Left ventricle myocardium superior (tissue), 1 donor: ENCODE measurements at regions not wholly inside any gene's neighbourhood (a gene's known extent, or its start where the extent isn't known, plus 50 kb on each side); places are given as distances from the start of the nearest gene placed in this dataset.
"Not testable (repeated sequence)": the region's sequence is repeated elsewhere in the genome, so short reads cannot be mapped to it uniquely, and the experiment has no call there.

Experiments
- ATAC-seq: fragments of 200-7000 bp; cut with Tn5 transposase; one replicate; pipeline ENCODE4 v1.9.1; 2020; ENCODE audit warnings: mild to moderate bottlenecking, moderate library complexity
- DNase-seq: peaks from one replicate; pipeline ENCODE4 v3.0.0-alpha.2; 2020
- intact Hi-C: fragments of 100-400 bp; cut with micrococcal nuclease; formaldehyde crosslinking; loops from one replicate; pipeline ENCODE4 v1.11.0; 2022
- donor health status: DM: no; HTN: yes; CAD: no; lungs with severe emphysema.

DNA sequence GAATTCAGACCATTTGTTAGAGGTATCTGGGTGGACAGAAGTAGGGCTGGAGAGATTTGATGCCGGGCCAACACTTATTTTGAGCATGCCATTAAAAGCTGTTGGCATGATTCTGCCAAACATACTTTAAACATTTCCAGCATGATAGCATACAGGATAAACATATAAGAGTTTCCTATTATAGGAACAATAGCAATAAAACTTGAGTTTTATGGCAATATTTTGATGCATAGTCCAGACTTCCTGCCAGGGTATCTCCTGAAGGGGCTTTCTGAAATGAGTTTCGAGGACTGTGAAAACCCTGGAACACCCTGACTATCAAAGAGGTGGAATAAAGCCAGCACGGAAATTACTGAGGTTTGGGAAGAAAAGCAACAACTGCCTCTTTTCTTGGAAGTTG is 1398.0 kb upstream of the NXPH2 start:
- intact Hi-C loops: no loop called here
- peak; percentile 65 for ATAC-seq
- no peak for DNase-seq

DNA sequence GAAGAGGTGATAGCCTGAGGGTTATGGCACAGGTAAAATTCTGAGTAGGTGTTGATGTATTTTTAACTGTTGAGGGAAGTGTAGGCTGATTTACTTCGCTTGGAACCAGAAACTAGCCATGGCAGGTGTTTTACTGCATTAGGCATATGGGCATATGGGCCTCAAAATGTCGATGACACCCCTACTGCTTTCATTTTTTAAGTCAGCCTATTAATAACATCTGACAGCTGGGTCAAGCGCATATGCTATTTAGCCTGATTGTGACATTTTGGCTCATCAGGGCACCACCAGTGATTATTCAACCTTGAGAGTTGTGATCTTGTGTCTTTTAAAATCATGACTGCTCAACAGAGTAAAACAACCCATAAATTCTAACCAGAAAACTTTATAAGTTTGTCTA is 1396.9 kb upstream of the NXPH2 start:
- intact Hi-C loops: no loop called here
- no peak for DNase-seq
- no peak for ATAC-seq

DNA sequence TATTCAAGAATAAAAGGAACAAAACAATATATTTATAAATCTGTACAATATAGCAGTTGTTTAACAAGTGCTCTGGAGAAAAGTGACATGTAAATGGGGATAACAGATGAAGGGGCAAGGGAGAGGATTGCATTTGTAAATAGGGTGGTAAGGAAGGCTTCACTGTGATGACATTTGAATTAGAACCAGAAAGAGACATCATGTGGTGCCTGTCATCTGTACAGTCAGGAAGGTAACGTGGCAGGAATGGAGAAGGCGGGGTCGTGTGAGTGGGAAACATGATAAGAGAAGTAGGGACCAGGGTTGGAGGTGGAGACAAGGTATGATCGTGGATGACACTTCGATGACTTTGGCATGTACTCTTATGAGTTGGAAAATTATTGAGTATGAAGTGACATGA is 1393.6 kb upstream of the NXPH2 start:
- ATAC-seq: no peak
- no peak for DNase-seq
- intact Hi-C loops: no loop called here

DNA sequence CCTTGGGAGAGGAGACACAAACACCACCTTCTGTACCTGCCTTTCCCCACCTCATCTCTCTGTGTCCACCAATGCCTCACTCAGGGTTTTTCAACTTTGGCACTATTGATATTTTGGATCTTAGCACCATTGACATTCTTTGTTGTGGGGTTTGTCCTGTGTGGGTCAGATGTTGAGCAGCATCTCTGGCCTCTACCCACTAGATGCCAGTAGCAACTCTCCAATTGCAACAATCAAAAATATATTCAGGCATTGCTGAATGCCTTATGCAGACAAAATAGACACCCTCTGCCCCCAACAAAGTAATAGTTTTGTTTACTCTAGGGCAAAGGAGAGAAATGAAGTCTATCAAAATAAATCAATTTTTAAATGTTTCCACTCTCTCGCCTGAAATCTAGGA is 1384.3 kb upstream of the NXPH2 start:
- intact Hi-C loops: no loop called here
- no peak for DNase-seq
- ATAC-seq: peak; percentile 21

DNA sequence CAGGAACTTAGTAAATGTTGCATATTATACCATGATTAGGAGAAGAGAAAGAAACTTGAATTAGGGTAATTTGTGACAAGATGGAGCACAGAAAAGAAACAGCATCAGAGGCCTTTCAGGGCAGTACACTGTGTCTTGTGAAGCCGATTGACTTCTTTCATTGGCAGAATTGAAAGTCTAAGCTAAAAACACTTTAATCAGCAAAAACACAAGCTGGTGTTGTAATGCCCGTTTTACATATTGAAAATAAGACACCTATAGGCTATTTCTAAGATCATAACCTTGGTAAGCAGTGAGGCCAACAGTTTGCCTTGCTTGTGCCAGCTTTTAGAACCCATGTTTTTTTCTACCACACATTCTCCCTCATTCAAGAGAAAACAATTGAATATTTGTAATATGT is 1378.1 kb upstream of the NXPH2 start:
- DNase-seq (no peak), ATAC-seq (no peak)
- intact Hi-C loops: no loop called here

DNA sequence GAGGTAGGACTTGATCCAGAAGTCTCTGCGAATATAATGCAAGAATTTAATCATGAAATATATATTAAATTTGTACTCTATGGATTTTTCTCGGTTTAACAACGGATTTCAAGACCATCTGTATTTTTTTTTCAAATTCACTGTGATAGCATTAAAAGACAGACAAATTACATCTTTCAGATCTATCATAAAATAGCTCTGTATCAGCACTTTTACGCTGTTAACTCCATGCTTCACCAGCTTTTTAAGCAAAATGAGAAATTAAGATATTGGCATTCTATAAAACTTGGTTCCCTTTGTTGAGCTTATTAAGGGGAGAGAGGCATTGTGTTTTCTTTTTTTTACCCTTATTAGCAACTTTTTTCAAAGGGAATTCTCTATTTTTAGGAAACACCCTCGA is 1377.6 kb upstream of the NXPH2 start:
- ATAC-seq: no peak
- intact Hi-C loops: no loop called here
- DNase-seq: no peak

DNA sequence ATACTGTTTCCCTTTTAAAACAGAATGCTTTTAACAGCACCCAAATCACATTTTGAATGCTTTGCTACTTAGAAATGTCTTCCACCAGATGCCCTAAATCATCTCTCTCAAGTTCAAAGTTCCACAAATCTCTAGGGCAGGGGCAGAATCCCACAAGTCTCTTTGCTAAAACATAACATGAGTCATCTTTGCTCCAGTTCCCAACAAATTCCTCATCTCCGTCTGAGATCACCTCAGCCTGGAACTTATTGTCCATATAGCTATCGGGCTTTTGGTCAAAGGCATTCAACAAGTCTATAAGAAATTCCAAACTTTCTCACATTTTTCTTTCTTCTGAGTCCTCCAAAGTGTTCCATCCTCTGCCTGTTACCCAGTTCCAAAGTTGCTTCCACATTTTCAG is 1374.5 kb upstream of the NXPH2 start:
- no peak for ATAC-seq
- DNase-seq: no peak
- intact Hi-C loops: no loop called here

DNA sequence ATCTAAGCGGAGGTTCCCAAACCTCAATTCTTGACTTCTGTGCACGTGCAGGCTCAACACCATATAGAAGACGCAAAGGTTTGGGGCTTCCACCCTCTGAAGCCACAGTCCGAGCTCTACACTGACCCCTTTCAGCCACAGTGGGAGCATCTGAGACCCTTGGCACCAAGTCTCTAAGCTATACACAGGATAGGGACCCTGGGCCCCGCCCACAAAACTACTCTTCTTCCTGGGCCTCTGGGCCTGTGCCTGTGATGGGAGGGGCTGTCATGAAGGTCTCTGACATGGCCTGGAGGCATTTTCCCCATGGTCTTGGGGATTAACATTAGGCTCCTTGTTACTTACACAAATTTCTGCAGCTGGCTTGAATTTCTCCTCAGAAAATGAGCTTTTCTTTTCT is 1374.1 kb upstream of the NXPH2 start:
- ATAC-seq: no peak
- no peak for DNase-seq
- intact Hi-C loops: no loop called here

DNA sequence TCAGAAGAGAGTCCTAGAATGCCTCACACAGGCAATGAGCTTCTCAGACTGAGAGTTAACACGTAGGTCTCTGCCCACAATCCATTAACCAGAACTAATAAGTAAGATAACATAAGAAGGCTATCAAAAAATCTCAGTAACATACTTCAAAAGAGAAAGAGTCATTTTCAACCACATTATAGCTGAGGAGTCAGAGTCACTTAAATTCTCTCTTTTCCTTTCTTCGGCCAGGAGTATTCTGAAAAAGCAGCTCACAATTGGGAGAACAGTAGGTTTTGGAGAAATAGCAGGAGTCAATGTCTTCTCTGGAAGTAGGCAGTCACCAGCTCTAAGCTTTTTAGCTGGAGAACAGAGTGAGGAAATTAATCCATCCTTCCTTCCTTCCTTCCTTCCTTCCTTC is 1364.4 kb upstream of the NXPH2 start:
- DNase-seq (no peak), ATAC-seq (no peak)
- intact Hi-C loops: no loop called here

DNA sequence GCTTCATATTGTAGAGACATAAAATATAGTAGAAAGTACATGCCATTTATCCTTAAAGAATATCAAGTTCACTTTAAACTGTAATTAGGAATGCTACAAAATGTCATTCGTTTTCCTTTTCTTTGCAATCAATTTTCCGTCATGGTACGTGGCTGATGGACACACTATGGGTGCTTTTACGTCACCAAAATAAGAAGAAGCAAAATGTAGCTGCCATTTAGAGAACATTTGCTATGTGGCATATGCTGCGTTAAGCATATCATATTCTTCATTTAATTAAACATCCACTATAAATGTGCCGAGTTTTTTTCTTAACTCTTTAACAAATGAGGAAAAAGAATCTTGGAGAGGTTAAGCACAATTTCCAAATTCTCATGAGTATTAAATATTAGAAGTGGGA is 1358.5 kb upstream of the NXPH2 start:
- intact Hi-C loops: no loop called here
- no peak for ATAC-seq
- DNase-seq: no peak

DNA sequence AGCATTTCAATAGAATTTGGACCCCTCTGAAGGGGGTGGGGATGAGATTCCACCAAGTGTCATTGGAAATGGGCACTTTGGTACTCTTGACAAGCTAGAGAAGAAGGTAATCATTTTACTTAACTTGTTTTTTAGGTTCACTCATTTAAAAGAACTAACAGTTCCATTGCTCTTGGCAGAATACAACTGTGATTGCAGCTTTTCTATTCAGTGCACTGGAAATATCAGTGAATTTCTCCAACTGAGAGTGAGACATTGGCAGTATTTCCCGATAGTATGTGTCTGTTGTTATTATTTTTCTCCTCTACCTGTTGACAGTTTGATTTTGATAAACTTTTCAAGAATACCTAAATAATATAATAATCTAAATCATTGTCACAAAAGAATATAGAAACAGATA is 1356.7 kb upstream of the NXPH2 start:
- ATAC-seq: no peak
- DNase-seq: no peak
- intact Hi-C loops: no loop called here

DNA sequence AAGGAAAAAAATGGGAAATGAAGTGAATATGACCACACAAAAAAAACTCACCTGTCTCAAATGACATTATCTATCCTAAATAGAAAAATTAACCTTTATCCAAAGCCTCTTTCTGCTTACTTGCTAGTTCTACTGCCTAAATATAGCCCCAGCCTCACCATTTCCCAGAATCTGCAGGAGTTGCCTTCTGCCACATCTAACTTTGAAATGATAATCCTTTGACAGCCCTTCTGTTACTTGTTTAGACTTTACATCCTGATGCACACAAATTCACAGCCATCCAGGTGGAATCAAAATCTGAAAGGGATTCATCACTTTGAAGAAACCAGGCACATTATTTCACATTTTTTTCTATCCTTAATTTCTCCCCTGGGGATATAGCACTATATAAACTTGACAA is 1356.2 kb upstream of the NXPH2 start:
- no peak for ATAC-seq
- DNase-seq: no peak
- intact Hi-C loops: no loop called here

DNA sequence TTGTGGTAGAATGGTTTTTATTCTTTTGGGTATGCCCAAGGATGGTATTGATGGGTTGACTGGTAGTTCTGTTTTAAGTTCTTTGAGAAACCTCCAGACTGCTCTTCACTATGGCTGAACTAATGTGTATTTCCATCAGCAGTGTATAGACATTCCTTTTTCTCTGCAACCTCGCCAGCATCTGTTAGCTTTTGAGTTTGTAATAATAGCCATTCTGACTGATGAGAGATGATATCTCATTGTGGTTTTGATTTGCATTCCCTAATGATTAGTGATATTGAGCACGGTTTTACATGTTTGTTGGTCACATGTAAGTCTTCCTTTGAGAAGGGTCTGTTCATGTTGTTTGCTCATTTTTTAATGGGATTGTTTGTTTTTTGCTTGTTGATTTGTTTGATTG is 1348.7 kb upstream of the NXPH2 start:
- ATAC-seq (no peak), DNase-seq (no peak)
- intact Hi-C loops: no loop called here

DNA sequence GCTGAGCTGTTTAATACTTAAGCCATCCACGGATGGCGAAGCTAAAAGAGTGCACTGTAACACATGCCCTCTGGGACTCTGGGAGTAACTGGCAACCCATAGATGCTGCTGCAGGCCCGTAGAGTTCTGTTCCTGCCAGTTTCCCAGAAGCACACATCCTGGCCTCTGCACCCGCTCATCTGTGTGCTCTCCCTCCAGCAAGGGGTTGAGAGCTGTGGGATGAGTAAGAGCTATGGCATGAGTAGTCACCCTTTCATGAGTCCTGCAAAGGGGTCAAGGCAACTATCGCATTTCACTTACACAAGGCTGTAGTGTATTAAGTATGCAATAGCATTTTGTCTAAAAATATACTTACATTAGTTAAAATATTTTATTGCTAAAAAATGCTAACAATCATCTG is 1341.8 kb upstream of the NXPH2 start:
- intact Hi-C loops: no loop called here
- DNase-seq: no peak
- ATAC-seq: no peak

DNA sequence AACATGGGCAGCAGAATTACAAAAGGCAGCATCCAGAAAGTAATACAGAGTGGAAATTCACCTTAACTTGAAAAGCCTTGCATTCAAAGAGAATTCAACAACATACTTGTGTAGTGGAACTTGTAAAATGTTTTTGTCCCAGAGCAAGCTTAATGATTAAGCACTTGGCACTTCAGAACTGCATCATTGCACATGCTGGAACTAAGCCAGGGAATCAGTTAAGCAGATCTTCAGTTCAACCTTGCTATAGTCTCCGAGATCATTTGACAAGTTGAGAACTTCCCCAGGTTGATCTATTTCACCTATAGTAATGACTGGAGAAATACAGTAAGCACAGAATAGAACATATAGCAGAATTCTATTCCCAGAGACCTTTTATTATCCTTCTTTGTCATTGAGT is 1337.2 kb upstream of the NXPH2 start:
- intact Hi-C loops: no loop called here
- ATAC-seq (no peak), DNase-seq (no peak)

DNA sequence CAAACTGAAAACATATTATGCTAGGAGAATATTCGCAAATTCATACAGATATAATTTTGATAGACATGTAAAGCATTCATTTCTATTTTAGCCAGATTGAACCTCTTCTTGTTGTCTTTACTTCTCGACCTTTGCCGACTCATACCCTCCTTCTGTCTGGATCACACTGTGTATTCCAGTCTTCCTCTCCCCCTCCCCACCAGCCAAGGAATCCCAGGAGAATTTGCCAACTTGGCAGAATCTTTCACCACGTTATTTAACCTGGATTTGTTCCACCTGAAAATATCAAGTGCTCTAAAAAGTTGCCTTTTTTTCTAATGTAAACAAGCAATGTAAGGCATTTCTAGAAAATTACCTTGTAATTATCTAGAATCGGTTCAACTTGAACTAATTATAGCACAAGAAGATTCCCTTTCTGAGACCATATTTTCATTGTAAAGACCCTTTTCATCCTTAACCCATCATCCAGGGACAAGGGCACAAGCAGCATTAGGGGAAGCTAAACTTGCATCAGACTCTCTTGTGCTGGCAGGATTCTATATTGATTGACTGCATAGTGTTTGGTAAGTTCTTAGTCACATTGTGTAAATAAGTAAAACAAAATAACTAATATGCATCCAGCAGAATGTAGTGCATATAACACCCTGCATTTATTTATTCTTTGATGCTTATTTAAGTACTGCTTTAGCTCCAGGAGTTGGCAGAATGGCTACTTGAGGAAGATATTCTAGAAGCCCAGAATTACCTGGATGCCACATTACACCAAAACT is 1328.7 kb upstream of the NXPH2 start:
- ATAC-seq (no peak), DNase-seq (no peak)
- intact Hi-C loops: no loop called here

DNA sequence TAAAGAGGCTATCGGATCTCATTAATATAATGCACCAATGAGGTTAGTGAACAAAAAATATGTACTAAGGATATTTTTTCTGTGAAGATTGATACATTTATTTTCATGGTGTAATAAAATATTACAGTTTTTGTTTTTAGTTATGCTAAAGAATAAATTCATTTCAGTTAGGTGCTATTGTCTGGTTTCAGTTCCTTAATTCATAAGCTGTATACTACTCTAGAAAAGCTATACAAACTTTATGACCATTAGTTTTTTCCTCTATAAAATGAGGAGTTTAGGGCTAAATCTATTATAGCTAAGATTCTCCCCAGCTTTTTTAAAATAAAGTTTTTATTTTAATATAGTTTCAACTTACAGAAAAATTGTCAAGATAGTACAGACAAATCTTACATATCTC is 1311.7 kb upstream of the NXPH2 start:
- ATAC-seq: no peak
- intact Hi-C loops: no loop called here
- DNase-seq: no peak

DNA sequence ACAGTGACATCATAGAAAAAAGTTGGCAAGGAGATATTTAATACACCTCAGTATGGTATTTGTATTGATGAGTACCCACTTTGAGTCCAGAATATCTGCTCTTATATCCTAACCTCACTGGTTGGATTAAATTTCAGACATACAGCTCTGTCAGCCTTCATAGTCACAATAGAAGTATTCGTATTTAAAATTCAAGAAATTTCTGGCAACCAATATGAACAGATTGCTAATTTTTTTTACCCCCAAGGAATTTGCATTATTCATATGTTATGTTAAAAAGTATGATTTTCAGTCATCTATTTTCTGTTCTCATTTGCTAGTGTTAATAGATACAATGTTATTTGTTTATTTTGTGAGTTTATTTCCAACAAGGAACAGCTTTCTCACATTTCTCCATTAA is 1306.8 kb upstream of the NXPH2 start:
- DNase-seq (no peak), ATAC-seq (no peak)
- intact Hi-C loops: no loop called here

DNA sequence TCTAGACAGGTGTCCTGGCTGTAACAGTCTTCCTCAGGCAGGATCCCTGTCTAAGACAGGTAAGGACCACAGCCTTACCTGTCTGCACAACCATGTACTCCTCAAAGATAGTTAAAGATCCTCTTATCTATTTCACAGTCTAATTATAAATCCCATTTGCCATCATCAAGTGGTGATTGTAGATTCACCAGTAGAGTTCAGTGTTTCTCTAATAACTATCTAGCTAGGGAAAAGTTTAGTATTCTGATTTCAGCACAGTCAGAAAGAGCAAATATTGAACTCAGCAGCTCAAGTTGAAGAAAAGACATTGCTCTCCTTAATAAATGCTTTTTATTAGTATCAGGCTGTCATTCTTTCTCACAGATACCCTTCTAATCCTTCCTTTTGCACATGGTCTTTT is 1305.5 kb upstream of the NXPH2 start:
- intact Hi-C loops: no loop called here
- ATAC-seq: no peak
- DNase-seq: no peak

DNA sequence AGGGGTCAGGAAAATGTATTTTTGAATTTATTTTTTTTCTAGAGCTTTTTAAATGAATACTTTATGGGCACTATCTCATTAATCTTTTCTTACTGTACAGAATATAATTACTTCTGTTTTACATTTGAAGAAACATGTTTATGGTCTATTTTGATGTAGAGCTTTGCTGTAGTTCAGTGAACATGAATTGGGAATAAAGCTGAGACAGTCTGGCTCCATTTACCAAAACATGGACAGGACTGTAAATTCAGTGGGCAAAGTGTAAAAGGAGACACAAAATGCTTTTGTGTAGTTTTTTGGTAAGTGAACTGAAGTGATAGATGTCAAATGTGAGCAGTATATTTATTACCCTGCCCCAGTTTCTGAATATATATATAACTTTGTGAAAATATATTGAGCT is 1298.8 kb upstream of the NXPH2 start:
- intact Hi-C loops: no loop called here
- ATAC-seq (no peak), DNase-seq (no peak)

DNA sequence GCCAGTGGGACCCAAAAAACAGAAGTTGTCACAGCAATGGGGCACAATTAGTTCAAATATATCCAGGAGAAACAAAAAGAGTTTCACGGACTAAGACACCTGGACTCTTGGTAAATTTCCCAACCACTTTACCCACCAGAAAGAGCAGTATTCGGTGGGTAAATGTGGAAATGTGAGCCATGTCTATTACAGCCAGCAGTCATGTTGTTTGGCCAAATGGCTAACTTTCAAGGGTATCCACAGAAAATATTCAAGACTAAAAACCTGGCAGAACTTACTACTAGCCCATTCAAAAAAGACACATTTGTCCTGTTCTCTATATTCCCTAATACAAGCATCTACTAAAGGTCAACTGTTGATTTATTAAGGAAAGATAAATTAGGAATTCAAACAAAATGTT is 1296.0 kb upstream of the NXPH2 start:
- ATAC-seq (no peak), DNase-seq (no peak)
- intact Hi-C loops: no loop called here

DNA sequence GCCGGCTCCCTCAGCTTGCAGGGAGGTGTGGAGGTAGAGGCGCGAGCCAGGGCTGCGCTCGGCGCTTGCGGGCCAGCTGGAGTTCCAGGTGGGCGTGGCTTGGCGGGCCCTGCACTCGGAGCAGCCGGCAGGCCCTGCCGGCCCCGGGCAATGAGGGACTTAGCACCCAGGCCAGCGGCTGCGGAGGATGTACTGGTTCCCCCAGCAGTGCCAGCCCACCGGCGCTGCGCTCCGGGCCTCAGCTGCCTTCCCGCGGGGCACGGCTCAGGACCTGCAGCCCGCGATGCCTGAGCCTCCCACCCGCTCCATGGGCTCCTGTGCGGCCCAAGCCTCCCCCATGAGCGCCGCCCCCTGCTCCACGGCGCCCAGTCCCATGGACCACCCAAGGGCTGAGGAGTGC is 1293.6 kb upstream of the NXPH2 start:
- intact Hi-C loops, ATAC-seq, DNase-seq: not testable (repeated sequence)
